ENCODE measurements at regions not wholly inside any gene's neighbourhood (a gene's known extent, or its start where the extent isn't known, plus 50 kb on each side); places are given as distances from the start of the nearest gene placed in this dataset.
"Not testable (repeated sequence)": the region's sequence is repeated elsewhere in the genome, so short reads cannot be mapped to it uniquely, and the experiment has no call there.

- DNase-seq (ENCODE audit: low read depth), result no peak
- H3K4me3 ChIP-seq (ENCODE audit: low read depth, low read length), result no peak overlapping the region
- no peak for TF ChIP-seq CTCF (IDR thresholded peaks at IDR 0.05; ENCODE audit: control insufficient read depth, extremely low read depth, insufficient read depth)
Measured at GRCh38 chr14:22492622-22493542, 96.1 kb downstream of the DAD1 start.

- no peak for TF ChIP-seq CTCF (IDR thresholded peaks at IDR 0.05; ENCODE audit: control insufficient read depth, extremely low read depth, insufficient read depth)
- no peak overlapping the region for H3K4me3 ChIP-seq (ENCODE audit: low read depth, low read length)
- no peak for DNase-seq (ENCODE audit: low read depth)
Measured at GRCh38 chr14:22491683-22492621, 97.1 kb downstream of the DAD1 start.

- H3K4me3 ChIP-seq (ENCODE audit: low read depth, low read length); DNase-seq (ENCODE audit: low read depth): not testable (repeated sequence)
Measured at GRCh38 chr14:22491053-22491452, 98.0 kb downstream of the DAD1 start.

- DNase-seq (ENCODE audit: low read depth), result no peak
- TF ChIP-seq CTCF (IDR thresholded peaks at IDR 0.05; ENCODE audit: control insufficient read depth, extremely low read depth, insufficient read depth), result no peak
- H3K4me3 ChIP-seq (ENCODE audit: low read depth, low read length), result no peak overlapping the region
Measured at GRCh38 chr14:22489957-22490950, 98.8 kb downstream of the DAD1 start.

GRCh38 chr14:22489244-22489545, 99.8 kb downstream of the DAD1 start:
- no peak for DNase-seq (ENCODE audit: low read depth)
- TF ChIP-seq CTCF (IDR thresholded peaks at IDR 0.05; ENCODE audit: control insufficient read depth, extremely low read depth, insufficient read depth), result no peak
- no peak overlapping the region for H3K4me3 ChIP-seq (ENCODE audit: low read depth, low read length)

- no peak for TF ChIP-seq CTCF (IDR thresholded peaks at IDR 0.05; ENCODE audit: control insufficient read depth, extremely low read depth, insufficient read depth)
- H3K4me3 ChIP-seq (ENCODE audit: low read depth, low read length), result no peak overlapping the region
- no peak for DNase-seq (ENCODE audit: low read depth)
Measured at GRCh38 chr14:22488522-22489243, 100.3 kb downstream of the DAD1 start.

All from LNCaP clone FGC (cell line).